ENCODE measurements at regions not wholly inside any gene's neighbourhood (a gene's known extent, or its start where the extent isn't known, plus 50 kb on each side); places are given as distances from the start of the nearest gene placed in this dataset.

- TF ChIP-seq CHD7 (IDR thresholded peaks at IDR 0.05; ENCODE audit: insufficient replicate concordance, low read length), result peak; percentile 19
Observed at GRCh38 chr5:27727254-27727653, 688.9 kb upstream of the CDH9 start (continued).

All from H1 (cell line).